Stimulated activated CD8-positive, alpha-beta memory T cell treated with anti-CD3 and anti-CD28 coated beads, Interleukin-4, amount 100 ng/mL, for 4 hours (primary cell): ENCODE measurements at regions not wholly inside any gene's neighbourhood (a gene's known extent, or its start where the extent isn't known, plus 50 kb on each side); places are given as distances from the start of the nearest gene placed in this dataset.

Source experiments
- DNase-seq, 2 donors: peaks; one replicate each; pipeline ENCODE4 v3.0.0-alpha.2; 2020; ENCODE audit warnings: low read depth in 2 of 2, low spot score in 1 of 2

DNA sequence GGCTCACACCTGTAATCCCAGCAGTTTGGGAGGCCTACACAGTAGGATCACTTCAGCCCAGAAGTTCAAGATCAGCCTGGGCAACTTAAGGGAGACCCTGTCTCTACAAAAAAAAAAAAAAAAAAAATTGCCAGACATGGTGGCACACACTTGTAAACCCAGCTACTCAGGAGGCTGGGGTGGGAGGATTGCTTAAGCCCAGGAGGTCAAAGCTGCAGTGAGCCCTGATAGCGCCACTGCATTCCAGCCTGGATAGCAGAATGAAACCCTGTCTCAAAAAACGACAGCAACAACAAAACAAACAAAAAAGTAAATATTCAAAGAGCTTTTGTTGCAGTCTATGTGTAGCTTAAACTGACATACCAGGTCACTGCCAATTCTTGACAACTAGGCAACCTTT, 63.1 kb upstream of the TANK start:
- no peak for DNase-seq

- no peak for DNase-seq
These were observed 59.9 kb upstream of the TANK start for GRCh38 chr2:161100211-161100895.

DNA sequence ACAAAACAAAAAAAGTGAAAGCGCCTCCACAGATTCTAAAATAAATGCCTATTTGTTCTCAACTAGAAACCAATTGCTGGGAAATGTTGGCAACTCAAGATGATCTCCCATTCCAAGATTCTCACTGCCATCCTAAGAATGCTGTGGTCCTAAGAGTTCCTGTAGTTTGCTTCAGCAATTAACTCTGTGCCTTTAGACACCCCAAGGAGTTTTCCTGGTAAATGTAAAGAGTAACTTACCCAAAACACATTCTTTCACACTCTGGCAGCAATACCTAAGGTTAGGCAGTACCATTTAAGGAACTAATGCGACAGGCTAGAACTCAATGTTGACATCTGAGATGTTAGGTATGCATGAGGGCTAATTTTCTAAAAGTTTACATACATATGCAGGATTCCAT, 58.8 kb upstream of the TANK start:
- no peak for DNase-seq

DNA sequence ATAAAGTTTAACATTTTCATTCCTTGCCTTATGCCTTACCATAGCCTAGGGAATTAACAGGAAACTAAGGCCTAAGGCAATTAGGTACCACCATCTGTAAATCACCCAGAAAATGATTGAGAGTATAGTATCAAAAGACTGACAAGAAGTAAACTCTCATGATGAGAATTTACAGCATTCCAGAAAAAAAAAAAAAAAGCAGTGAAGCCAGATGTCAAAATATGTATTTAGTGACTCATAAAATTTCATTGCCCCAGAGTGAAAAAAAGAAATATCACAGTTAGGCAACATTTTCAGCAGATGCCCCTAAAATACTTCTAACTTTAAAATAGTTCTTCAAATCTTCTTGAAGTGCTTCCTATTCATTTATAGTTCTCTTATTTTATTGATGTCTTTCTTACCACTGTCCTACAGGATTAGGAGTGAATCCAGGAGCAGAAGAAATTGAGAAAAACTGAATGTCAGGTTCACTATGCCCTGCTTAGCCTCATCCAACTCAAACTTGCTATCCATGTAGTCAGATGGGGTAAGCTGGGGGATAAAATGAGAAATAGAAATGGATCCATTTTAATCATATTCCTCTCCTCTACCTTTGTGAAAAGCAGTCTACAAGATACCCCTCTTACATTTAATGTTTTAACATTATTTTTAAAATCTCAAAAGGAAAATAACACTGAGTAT, 57.3 kb upstream of the TANK start:
- no peak for DNase-seq

DNA sequence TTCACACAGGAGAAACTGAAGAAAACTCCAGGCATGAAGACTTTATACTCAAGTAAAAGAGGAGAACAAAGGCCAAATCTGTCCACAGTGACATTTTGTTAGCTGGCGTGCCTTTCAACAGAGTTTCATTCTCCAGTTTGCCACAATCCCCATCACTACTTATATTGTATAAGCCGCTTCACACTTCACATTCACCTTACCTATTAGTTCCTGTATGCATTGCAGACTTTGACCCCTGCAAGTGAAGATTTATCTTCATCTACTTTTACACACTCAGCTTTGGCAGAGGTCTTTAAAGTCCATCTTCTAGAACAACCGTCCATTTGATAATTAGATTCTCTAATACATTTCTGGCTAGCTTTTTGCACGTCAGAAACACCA, 56.8 kb upstream of the TANK start:
- DNase-seq, result no peak

- DNase-seq, result no peak
These were observed 56.1 kb upstream of the TANK start for GRCh38 chr2:161104054-161104553.

- no peak for DNase-seq
These were observed 53.0 kb upstream of the TANK start for GRCh38 chr2:161107265-161107664.
